ENCODE measurements at regions not wholly inside any gene's neighbourhood (a gene's known extent, or its start where the extent isn't known, plus 50 kb on each side); places are given as distances from the start of the nearest gene placed in this dataset.

GRCh38 chrX:38878641-38879340, 77.5 kb downstream of the MID1IP1 start:
- TF ChIP-seq RAD21 (IDR thresholded peaks at IDR 0.05) (no peak), CTCF (IDR thresholded peaks at IDR 0.05; ENCODE audit: low read depth, low read length, missing input control) (no peak), ATF3 (IDR thresholded peaks at IDR 0.05) (no peak), EGR1 (IDR thresholded peaks at IDR 0.05; ENCODE audit: low read depth in 2 of 2) (no peak), HNF4G (IDR thresholded peaks at IDR 0.05) (no peak), GABPA (IDR thresholded peaks at IDR 0.05 in 1 of 2, conservative IDR thresholded peaks at IDR 0.05 in 1 of 2) (no peak), REST (IDR thresholded peaks at IDR 0.05) (no peak), TAF1 (conservative IDR thresholded peaks at IDR 0.05) (no peak), ZBTB33 (IDR thresholded peaks at IDR 0.05) (no peak), MAX (IDR thresholded peaks at IDR 0.05) (no peak), YY1 (IDR thresholded peaks at IDR 0.05) (no peak), FOXA1 (IDR thresholded peaks at IDR 0.05) (no peak), JUND (IDR thresholded peaks at IDR 0.05) (no peak), NR2F2 (IDR thresholded peaks at IDR 0.05) (no peak)
